SK-N-MC (cell line): ENCODE measurements at regions not wholly inside any gene's neighbourhood (a gene's known extent, or its start where the extent isn't known, plus 50 kb on each side); places are given as distances from the start of the nearest gene placed in this dataset.

Experiments used
- EZH2 ChIP-seq: fragments of 200-600 bp; sonication (generic); IDR thresholded peaks from one replicate; pipeline ENCODE4 v1.6.1; 2017; ENCODE audit warnings: antibody characterized with exemption
- FOXP2 ChIP-seq: optimal IDR thresholded peaks from 2 replicates; pipeline ENCODE3; 2011; ENCODE audit warnings: mild to moderate bottlenecking, moderate library complexity; ENCODE audit not compliant: insufficient read depth; ENCODE audit errors: extremely low read length, control extremely low read depth
- POLR2AphosphoS5 ChIP-seq: IDR thresholded peaks from 2 replicates; pipeline ENCODE4 v1.6.1; 2012; ENCODE audit warnings: mild to moderate bottlenecking, low read depth, low read length, borderline replicate concordance

DNA sequence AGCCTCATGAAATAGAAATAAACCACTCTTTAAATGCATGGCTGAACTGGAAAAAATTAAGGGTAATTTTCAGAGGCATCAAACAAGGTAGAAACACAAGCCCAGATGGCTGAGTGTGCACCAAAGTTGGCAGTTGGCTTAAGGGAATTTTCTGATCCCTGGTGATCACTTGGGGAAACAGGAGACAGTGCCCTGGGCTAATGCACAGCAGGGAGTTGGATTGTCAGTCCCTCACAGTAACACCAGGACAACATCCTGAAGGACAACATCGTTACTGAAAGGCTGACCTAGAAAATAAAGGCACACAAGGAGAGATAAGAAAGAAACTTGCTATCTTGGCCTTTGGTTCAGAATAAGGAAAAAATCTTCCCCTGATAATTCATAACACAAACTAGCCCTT is 417.0 kb downstream of the SLC4A3 start:
- TF ChIP-seq EZH2: no peak
- TF ChIP-seq POLR2AphosphoS5: no peak
- no peak for TF ChIP-seq FOXP2
